ENCODE measurements at regions not wholly inside any gene's neighbourhood (a gene's known extent, or its start where the extent isn't known, plus 50 kb on each side); places are given as distances from the start of the nearest gene placed in this dataset.

DNA sequence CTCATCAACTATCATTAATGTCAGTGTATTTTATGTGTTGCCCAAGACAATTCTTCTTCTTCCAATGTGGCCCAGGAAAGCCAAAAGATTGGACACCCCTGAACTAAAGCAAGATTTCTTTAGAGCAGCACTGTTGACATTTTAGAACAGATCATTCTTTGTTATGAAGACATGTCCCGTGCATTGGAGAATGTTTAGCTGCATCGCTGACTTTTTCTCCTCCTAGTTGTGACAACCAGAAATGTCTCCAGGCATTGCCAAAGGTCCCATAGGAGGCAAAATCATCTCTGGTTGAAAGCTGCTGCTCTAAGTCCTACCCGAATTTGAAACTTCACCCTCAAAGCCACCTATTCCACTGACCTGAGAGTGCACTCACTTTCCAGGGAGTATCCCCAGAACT is 62.7 kb upstream of the IRX6 start:
- TF ChIP-seq POLR2A (IDR thresholded peaks at IDR 0.05; ENCODE audit: low read depth, low read length), result no peak
- TF ChIP-seq, protein P1, sequence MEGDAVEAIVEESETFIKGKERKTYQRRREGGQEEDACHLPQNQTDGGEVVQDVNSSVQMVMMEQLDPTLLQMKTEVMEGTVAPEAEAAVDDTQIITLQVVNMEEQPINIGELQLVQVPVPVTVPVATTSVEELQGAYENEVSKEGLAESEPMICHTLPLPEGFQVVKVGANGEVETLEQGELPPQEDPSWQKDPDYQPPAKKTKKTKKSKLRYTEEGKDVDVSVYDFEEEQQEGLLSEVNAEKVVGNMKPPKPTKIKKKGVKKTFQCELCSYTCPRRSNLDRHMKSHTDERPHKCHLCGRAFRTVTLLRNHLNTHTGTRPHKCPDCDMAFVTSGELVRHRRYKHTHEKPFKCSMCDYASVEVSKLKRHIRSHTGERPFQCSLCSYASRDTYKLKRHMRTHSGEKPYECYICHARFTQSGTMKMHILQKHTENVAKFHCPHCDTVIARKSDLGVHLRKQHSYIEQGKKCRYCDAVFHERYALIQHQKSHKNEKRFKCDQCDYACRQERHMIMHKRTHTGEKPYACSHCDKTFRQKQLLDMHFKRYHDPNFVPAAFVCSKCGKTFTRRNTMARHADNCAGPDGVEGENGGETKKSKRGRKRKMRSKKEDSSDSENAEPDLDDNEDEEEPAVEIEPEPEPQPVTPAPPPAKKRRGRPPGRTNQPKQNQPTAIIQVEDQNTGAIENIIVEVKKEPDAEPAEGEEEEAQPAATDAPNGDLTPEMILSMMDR (conservative IDR thresholded peaks at IDR 0.05; ENCODE audit: low read depth, low read length), result no peak

Measured in IMR-90 (cell line).